ENCODE measurements at regions not wholly inside any gene's neighbourhood (a gene's known extent, or its start where the extent isn't known, plus 50 kb on each side); places are given as distances from the start of the nearest gene placed in this dataset.

DNA sequence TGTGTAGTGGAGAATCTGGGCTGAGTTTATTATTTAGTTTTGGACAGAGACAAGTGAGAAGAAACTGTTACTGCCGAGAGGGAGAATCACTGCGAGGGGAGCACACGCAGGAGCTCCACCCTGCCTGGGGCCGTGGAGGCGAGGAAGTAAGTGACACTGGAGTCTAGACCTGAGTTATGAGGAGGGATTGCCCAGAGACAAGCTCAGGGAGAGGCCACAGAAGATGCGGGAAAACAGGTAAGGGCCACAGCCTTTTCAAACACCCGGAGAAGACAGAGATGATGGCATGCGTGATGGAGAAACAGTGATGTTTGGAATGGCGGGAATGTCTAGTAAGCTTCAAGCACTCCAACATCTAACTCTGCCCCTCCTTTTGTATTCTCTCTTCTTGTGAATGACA, 84.1 kb downstream of the TNFSF11 start:
- TF ChIP-seq, protein P1, sequence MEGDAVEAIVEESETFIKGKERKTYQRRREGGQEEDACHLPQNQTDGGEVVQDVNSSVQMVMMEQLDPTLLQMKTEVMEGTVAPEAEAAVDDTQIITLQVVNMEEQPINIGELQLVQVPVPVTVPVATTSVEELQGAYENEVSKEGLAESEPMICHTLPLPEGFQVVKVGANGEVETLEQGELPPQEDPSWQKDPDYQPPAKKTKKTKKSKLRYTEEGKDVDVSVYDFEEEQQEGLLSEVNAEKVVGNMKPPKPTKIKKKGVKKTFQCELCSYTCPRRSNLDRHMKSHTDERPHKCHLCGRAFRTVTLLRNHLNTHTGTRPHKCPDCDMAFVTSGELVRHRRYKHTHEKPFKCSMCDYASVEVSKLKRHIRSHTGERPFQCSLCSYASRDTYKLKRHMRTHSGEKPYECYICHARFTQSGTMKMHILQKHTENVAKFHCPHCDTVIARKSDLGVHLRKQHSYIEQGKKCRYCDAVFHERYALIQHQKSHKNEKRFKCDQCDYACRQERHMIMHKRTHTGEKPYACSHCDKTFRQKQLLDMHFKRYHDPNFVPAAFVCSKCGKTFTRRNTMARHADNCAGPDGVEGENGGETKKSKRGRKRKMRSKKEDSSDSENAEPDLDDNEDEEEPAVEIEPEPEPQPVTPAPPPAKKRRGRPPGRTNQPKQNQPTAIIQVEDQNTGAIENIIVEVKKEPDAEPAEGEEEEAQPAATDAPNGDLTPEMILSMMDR (IDR thresholded peaks at IDR 0.05; ENCODE audit: insufficient read depth, low read length) = no peak
- DNase-seq (ENCODE audit: low read depth) = no peak
- H3K4me3 ChIP-seq (ENCODE audit: low read depth, low read length) = no peak overlapping the region

DNA sequence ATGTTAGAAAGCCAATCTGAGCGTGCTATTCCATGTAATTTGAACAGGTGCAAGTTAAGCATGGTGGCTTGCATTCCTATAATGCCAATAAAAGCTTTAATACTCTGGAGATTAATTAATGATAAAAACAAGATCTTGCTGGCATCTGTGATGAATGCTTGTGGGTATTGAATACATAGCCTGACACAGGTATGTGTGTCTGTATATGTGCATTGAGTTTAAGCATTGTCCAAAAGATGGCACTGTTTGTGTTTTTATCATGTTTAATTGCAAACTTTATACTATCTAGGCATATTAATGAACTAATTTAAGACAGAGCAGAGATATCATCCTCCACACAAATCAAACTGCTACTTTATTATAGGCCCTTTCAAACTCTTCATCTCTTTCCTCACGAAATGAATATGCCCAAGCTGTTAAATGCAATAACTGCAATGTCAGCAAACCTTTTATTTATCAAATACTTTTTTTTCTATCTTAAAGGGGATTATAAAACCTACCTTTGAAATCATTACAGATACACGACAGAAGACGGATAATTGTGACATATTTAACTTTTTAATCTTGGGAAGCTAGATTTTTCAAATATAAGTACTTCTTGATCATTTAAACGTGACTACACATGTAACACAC, 86.5 kb downstream of the TNFSF11 start:
- no peak overlapping the region for H3K4me3 ChIP-seq (ENCODE audit: low read depth, low read length)
- TF ChIP-seq, protein P1 (IDR thresholded peaks at IDR 0.05; ENCODE audit: insufficient read depth, low read length) = peak; percentile 32
- DNase-seq (ENCODE audit: low read depth) = peak; percentile 33

DNA sequence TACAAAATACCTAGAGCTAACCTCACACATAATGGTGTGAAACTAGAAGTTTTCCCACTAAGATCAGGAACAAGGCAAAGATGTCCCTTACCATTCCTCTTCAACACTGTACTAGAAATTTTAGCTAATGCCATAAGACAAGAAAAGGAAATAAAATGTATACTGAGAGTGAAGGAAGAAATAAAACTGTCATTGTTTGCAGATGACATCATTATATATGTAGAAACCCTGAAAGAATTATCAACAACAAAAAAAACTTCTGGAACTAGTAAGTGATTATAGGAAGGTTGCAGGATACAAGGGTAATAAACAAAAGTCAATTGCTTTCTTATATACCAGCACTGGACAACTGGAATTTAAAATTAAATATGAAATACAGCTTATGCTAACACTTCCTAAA, 93.7 kb downstream of the TNFSF11 start:
- DNase-seq (ENCODE audit: low read depth) = no peak
- no peak overlapping the region for H3K4me3 ChIP-seq (ENCODE audit: low read depth, low read length)
- TF ChIP-seq, protein P1 (IDR thresholded peaks at IDR 0.05; ENCODE audit: insufficient read depth, low read length) = no peak

DNA sequence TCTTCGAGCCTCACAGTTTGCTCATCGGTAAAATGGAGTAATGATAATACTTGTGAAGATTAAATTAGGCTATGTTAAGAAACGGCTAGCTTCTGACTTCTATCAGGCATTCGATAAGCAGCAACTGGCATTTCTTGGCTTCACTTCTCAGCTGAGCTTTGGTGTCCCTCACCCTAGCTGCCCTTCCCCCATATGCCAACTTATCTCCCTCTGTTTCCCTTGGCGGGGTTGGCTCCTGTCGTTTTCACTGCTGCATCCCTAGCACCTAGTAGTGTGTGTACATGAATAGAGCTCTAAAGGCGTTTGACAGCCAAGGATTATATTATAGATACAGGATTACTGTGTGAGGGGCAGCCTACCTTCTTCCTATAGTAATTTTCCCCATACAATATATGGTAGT, 97.5 kb downstream of the TNFSF11 start:
- DNase-seq (ENCODE audit: low read depth) = no peak

DNA sequence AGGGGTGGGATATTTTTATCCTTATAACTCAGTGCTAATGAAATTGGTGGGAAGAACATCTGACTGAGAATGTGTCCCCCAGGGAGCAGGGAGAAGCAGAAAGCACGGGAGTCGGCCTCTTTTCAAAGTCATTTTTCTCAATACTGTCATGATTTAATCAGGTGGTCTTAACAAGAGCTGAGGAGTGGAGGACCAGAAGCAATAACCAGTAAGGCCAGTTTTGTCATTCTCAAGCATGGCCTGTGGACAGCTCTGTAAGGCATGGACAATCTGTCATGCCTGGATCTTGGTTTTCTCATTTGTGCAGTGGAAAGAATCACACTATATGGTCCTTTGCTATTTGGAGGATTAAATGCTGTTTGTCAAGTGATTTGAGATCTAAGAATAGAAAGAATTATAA, 99.7 kb downstream of the TNFSF11 start:
- H3K4me3 ChIP-seq (ENCODE audit: low read depth, low read length) = no peak overlapping the region
- no peak for DNase-seq (ENCODE audit: low read depth)
- TF ChIP-seq, protein P1 (IDR thresholded peaks at IDR 0.05; ENCODE audit: insufficient read depth, low read length) = no peak

More for the DNA sequence above, 97.5 kb downstream of the TNFSF11 start:
- H3K4me3 ChIP-seq (ENCODE audit: low read depth, low read length) = no peak overlapping the region
- TF ChIP-seq, protein P1 (IDR thresholded peaks at IDR 0.05; ENCODE audit: insufficient read depth, low read length) = no peak

DNA sequence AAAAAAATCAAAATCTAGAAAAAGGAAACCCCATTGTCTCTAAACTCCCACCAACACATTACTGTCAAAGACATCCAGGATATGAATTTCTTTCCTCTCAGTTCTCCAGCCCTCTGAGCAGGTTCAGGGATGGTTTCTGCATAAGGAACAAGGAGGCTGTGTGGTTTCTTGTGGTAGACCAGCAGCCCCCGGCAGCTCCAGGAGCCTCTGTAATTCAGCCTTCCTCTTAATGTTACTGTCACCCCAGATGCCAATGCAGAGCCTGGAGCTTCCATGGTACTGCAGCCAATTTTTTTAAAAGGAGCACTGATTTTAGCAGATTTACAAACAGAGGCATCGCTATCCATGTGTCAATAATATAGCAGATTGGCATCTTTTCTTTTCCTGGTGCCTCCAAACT, 100.6 kb upstream of the FAM216B start:
- H3K4me3 ChIP-seq (ENCODE audit: low read depth, low read length) = no peak overlapping the region
- TF ChIP-seq, protein P1 (IDR thresholded peaks at IDR 0.05; ENCODE audit: insufficient read depth, low read length) = no peak
- no peak for DNase-seq (ENCODE audit: low read depth)
